Prostate gland (tissue), 2 donors: ENCODE measurements at regions not wholly inside any gene's neighbourhood (a gene's known extent, or its start where the extent isn't known, plus 50 kb on each side); places are given as distances from the start of the nearest gene placed in this dataset.

ENCODE experiments used
- POLR2A ChIP-seq: fragments of 450-650 bp; IDR thresholded peaks from one replicate; pipeline ENCODE4 v1.6.1; 2016; ENCODE audit warnings: antibody characterized with exemption, mild to moderate bottlenecking
- TF ChIP-seq, protein P1 (sequence below), 4 experiments: fragments of 200-600 bp in 2 of 4; fragments of 450-650 bp in 2 of 4; sonication (generic) in 2 of 4; IDR thresholded peaks; 1 replicate in 3 of 4; 2 replicates in 1 of 4; pipeline ENCODE4 v1.5.1; 2016 to 2019; ENCODE audit warnings: antibody characterized with exemption in 4 of 4, mild to moderate bottlenecking in 2 of 4, moderate library complexity in 2 of 4

- TF ChIP-seq POLR2A: no peak
- TF ChIP-seq, protein P1, sequence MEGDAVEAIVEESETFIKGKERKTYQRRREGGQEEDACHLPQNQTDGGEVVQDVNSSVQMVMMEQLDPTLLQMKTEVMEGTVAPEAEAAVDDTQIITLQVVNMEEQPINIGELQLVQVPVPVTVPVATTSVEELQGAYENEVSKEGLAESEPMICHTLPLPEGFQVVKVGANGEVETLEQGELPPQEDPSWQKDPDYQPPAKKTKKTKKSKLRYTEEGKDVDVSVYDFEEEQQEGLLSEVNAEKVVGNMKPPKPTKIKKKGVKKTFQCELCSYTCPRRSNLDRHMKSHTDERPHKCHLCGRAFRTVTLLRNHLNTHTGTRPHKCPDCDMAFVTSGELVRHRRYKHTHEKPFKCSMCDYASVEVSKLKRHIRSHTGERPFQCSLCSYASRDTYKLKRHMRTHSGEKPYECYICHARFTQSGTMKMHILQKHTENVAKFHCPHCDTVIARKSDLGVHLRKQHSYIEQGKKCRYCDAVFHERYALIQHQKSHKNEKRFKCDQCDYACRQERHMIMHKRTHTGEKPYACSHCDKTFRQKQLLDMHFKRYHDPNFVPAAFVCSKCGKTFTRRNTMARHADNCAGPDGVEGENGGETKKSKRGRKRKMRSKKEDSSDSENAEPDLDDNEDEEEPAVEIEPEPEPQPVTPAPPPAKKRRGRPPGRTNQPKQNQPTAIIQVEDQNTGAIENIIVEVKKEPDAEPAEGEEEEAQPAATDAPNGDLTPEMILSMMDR (IDR thresholded peaks at IDR 0.05): no peak
These were observed 446.7 kb upstream of the SMIM31 start for GRCh38 chr4:164307262-164307661.
